GM18499 (cell line): ENCODE measurements at regions not wholly inside any gene's neighbourhood (a gene's known extent, or its start where the extent isn't known, plus 50 kb on each side); places are given as distances from the start of the nearest gene placed in this dataset.
A peak's percentile ranks its signal among the peaks of the same experiment; 100 is the strongest.
"Not testable (repeated sequence)": the region's sequence is repeated elsewhere in the genome, so short reads cannot be mapped to it uniquely, and the experiment has no call there.

Experiments used
- ATAC-seq: cut with Tn5 transposase; IDR thresholded peaks from one replicate; pipeline ENCODE4 v1.9.1; 2021; ENCODE audit warnings: moderate number of reproducible peaks; ENCODE audit not compliant: insufficient read depth, unreplicated experiment

DNA sequence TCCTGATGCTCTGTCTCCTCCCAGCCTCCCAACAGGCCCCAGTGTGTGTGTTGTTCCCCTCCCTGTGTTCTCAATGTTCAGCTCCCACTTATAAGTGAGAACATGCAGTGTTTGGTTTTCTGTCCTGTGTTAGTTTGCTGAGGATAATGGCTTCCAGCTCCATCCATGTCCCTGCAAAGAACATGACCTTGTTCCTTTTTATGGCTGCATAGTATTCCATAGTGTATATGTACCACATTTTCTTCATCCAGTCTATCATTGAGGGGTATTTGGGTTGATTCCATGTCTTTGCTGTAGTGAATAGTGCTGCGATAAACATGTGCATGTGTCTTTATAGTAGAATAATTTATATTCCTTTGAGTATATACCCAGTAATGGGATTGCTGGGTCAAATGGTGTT lies 150.4 kb downstream of the KLF6 start:
- ATAC-seq = not testable (repeated sequence)

GRCh38 chr10:3631701-3632330 lies 153.2 kb downstream of the KLF6 start:
- no peak for ATAC-seq

DNA sequence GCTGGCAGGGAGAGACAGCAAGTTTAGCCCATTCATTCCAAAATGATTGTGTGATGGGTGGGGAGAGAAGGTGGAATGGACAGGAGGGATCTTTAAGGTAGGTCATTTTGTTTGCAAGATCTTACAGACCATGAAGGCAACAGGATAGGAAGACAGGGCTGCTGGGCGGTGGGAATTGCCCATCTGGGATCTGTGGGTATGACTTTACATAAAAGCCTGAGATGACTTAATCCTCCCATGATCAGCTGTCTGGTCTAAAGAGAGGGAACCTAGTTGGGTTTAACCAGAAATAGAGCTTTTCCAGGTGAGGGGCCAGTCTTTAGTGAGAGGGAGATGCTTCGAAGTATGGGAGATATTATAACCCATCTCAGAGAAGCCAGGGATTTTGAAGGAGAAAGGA lies 153.7 kb downstream of the KLF6 start:
- no peak for ATAC-seq

DNA sequence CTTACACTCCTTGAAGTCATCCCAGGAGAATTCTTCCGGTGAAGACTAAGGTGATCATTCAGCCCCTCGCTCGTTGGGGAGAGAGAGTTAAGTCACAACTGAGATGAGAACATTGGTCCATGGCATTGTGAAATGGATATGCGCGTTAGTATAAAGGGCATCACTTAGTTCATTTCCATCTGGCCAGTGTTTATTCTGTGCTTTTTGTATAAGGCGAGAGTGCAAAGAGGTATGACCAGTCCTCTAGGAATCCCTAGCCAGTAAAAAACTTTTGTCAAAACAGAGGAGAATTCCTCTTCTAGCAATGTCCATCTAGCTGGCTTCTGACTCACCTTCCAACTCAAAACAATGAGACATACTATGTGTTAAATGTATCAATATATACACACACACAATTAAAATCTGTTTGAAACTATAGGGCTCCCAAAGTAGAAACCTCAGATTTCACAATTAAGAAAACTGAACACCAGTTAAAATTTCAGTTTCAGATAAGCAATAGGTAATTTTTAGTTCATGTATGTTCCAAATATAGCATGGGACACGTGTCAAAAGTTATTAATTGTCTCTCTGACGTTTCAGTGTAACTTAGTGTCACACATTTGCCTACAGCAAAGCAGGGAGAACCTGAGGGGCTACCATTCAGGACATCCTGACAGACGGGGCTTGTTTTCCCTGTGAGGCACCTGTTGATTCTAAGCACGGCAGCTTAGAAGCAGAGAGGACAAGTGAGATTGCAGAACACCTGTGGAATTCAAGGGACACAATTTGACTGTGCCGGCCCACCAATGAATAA lies 158.9 kb downstream of the KLF6 start:
- ATAC-seq = peak; percentile 52

GRCh38 chr10:3624367-3624766 lies 160.6 kb downstream of the KLF6 start:
- ATAC-seq = no peak

DNA sequence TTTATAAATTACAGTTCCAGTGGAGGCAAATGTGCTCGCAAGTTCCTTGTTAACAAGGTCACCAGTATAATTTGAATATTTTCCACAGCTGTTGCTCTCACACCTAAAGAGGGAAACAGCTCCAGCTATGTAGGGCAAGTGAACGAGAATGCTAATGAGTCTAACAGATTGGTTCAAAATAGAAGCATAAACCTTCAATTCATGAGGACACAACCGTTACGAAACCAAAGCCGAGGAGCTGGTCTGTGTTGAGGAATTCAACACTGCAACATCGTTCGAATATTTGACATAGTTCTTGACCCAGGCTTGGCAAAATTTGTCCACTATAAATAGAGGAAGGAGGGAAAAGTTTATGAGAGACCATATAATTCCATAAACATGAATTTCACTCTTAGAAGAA lies 161.3 kb downstream of the KLF6 start:
- ATAC-seq = no peak

GRCh38 chr10:3622845-3623621 lies 162.0 kb downstream of the KLF6 start:
- no peak for ATAC-seq

GRCh38 chr10:3622427-3622826 lies 162.6 kb downstream of the KLF6 start:
- no peak for ATAC-seq

DNA sequence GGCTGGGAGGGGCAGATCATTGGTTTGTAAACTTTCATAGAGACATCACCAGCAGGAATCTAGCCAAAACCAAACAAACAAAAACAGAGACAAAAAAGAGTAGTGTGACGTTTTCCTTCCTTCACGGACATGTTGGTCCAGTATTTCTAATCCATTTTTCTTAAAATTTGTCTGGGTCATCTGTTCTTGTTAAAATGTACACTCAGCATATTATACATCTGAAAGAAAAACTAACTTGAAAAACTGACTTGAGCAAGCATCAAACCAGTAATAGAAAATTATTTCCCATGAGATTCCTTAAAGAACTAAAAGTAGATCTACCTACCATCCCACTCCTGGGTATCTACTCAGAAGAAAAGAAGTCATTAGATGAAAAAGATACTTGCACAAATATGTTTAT lies 164.2 kb downstream of the KLF6 start:
- no peak for ATAC-seq

DNA sequence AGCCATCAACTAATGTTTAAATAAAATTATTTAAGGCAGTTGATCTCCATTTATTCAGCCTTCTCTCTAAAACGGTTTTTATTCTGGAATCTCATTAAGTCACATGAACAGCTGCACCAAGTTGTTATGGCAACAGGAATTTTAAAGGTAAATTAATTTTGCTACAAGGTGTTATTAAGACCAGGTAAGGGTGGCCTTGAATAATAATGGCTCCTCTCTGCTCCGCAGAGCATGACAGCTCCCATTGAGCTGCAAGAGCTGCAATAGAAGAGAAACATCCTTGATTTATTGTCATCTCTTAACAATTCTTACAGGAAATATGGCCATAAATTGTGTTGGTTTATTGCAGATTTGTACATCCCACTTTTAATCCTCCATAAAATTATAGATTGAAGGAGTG lies 165.8 kb downstream of the KLF6 start:
- no peak for ATAC-seq

- no peak for ATAC-seq
Measured at GRCh38 chr10:3616880-3617279, 168.1 kb downstream of the KLF6 start.

DNA sequence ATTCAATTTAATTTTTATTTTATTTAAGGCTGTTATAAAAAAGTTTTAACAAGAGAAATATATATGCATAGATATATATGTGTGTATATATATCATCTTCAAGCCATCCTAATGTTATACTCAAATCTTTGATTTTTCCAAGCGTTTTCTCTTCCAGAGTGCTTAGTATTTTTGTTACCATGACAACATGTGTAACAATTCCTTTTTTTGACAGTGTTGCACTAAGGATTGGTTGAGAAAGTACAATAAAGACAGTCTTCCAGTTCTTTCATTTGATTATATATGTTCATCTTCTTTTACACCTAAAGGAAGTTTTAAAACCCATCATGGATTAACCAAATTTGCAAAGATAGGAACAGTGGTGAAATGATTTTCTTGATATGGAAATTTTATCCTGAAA lies 171.7 kb downstream of the KLF6 start:
- ATAC-seq = no peak

DNA sequence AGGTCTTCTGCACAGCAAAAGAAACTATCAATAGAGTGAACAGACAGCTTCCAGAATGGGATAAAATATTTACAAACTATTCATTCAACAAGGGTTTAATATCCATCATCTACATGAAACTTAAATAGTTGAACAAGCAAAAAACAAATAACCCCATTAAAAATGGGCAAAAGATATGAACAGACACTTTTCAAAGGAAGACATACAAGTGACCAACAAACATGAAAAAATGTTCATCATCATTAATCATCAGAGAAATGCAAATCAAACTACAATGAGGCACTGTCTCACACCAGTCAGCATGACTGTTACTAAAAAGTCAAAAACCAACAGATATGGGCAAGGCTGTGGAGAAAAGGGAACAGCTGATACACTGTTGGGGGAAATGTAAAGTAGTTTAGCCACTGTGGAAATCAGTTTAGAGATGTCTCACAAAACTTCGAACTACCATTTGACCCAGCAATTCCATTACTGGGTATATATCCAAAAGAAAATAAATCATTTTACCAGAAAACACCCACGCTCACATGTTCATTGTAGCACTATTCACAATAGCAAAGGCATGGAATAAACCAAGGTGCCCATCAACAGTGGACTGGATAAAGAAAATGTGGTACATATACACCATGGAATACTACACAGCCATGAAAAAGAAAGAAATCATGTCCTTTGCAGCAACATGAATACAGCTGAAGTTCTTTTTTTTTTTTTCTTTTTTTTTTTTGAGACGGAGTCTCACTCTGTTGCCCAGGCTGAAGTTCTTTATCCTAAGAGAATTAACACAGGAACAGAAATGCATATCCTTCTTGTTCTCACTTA lies 172.6 kb downstream of the KLF6 start:
- no peak for ATAC-seq

DNA sequence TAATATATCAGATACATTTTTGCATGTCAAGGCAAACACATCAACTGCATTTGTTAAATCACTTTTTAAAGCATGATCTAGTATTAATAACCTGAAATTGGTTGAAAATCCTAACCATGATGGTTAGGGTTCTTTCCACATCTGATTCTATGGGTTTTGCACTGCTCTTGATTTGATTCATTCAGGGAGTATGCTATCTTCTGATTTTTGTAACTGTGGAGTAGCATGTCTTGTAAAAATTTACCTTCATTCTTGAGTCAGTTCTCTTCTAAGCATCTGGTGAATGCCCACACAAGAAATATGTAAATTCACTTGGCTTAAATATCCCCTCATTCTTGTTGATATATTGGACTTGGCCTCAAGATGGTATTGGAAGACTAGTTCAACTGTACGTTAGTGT lies 178.7 kb downstream of the KLF6 start:
- ATAC-seq = no peak

DNA sequence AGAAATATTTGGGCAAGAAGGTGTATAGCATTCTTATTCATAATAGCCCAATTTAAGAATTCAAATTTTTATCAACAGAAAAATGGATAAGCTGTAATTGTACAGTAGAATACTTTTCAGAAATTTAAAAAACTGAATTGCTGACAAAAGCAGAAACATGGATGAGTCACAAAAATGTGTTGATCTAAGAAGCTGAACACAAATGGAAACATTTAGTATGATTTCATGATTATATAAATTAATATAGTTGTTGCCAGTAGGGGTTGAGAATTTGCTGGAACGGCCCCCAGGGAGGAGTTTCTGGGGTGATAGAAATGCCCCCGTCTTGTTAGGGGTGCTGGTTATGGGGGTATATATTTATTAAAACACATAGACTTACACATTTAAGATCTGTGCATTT lies 179.1 kb downstream of the KLF6 start:
- ATAC-seq = no peak

DNA sequence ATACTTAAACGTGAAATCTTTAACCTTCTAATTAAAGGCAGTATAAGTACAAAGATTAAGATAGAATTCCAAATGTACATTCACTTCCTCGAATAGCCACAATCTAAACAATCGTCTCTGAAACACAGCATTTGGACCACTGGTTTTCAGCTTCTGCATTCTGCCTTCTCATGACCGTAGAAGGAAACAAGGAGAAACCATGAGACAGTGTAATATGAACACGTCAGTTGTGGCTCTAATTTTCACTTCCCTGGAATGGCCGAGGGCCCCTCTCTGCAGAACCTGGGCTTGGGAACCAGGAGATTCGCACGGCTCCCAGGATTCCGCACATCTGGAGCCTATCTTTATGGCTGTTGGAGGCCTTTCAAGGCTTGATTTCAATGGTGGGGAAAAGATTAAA lies 189.3 kb downstream of the KLF6 start:
- ATAC-seq = no peak

DNA sequence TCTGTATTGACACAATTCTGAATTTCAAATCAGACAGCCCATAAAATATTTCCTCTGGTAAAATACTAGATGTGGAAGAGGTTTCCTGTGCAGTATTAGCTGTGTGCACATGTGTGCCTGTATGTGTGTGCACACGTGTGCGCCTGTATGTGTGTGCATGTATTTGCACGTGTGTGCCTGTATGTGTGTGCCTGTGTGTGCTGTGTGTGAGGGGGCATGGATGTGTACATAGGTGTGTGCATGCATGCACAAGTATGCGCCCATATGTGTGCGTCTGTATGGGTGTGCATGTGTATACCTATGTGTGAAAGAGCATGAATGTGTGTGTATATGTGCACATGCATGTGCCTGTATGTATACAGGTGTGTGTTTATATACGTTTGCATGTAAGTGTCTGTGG lies 191.4 kb downstream of the KLF6 start:
- ATAC-seq = no peak

- ATAC-seq = no peak
Measured at GRCh38 chr10:3592424-3592823, 192.6 kb downstream of the KLF6 start.

DNA sequence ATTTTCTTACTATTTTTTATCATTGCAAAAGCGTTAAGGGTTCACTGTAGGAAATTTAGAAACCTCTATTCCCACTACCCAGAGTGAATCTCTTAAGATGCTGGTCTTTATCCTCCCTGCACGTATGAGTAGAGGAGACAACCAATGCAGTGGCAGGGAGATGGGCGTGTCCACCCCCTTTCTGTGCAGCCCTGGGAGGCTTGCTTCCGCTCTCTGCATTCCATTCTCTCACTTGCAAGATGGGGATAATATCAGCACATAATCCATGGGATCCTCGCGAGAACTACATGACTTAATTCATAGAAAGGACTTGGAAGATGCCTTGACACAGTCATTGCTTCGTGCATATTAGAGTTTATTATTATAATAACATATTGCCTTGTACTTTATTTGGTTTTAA lies 196.2 kb downstream of the KLF6 start:
- no peak for ATAC-seq

- ATAC-seq = no peak
Measured at GRCh38 chr10:3588346-3588745, 196.7 kb downstream of the KLF6 start.
